Stimulated activated CD8-positive, alpha-beta memory T cell treated with anti-CD3 and anti-CD28 coated beads, Interleukin-7, amount 100 ng/mL, for 48 hours (primary cell): ENCODE measurements at regions not wholly inside any gene's neighbourhood (a gene's known extent, or its start where the extent isn't known, plus 50 kb on each side); places are given as distances from the start of the nearest gene placed in this dataset.
"Not testable (repeated sequence)": the region's sequence is repeated elsewhere in the genome, so short reads cannot be mapped to it uniquely, and the experiment has no call there.

Source experiments
- DNase-seq, 2 donors: peaks; one replicate each; pipeline ENCODE4 v3.0.0-alpha.2; 2020; ENCODE audit warnings: low read depth in 1 of 2; ENCODE audit errors: extremely low read depth in 1 of 2

DNA sequence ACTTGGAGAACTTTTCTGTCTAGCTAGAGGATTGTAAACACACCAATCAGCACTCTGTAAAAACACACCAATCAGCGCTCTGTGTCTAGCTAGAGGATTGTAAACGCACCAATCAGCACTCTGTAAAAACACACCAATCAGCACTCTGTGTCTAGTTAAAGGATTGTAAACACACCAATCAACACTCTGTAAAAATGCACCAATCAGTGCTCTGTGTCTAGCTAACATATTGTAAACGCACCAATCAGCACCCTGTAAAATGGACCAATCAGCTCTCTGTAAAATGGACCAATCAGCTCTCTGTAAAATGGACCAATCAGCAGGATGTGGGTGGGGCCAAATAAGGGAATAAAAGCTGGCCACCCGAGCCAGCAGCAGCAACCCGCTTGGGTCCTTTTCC is 91.1 kb upstream of the KRAS start:
- DNase-seq = not testable (repeated sequence)

GRCh38 chr12:25337916-25338315 is 87.2 kb upstream of the KRAS start:
- DNase-seq = no peak

DNA sequence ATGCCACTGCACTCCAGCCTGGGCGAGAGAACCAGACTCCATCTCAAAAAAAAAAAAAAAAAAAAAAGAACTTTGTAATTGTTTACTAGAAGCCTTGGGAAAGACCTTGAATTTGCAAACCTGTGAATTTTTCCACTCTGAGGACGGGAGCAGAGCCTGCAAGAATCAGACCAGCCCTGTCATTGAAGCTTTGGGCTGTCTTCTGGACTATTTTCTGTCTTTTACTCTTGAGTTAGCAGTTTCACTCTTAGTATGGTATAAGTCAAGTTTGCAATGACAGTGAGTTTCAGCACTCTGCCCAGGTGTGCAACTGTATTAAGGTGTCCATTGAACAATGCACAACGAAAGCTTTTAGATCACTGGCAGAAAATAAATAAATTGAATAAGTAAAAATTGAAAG is 81.4 kb upstream of the KRAS start:
- no peak for DNase-seq

GRCh38 chr12:25328072-25328712 is 77.5 kb upstream of the KRAS start:
- DNase-seq = no peak

DNA sequence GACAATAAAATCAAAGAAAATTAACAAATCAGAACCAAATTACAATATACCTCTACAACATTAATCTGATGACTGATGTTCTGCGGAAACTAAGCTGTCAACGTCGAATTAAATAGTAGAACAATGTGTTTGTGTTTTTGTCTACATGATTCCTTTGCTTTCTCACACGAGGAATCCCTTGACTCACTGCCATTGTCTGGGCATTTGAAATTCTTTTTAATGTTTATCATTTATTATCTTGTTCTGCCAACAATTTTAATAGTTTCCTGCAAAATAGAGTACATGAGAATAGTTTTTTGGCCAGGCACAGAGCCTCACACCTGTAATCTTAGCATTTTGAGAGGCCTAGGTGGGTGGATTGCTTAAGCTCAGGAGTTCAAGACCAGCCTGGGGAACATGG is 76.6 kb upstream of the KRAS start:
- DNase-seq = no peak

DNA sequence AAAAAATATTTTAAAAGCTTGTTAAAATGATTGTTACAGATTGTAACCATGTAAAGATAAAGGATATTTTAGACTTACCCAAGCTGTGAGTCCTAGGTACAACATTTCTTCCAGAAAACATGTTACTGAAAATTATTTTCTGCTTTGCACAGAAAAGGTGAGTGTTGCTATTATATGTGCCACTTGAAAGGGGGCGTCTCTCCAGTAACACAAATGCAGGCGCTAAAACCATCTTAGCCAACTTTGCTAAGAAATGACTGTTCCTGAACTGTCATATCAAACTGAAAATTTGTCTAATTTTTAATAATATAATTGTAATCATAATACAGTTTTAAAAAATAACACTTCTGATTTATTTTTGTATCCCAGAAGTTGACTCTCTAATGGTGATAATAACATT is 75.6 kb upstream of the KRAS start:
- DNase-seq = no peak

DNA sequence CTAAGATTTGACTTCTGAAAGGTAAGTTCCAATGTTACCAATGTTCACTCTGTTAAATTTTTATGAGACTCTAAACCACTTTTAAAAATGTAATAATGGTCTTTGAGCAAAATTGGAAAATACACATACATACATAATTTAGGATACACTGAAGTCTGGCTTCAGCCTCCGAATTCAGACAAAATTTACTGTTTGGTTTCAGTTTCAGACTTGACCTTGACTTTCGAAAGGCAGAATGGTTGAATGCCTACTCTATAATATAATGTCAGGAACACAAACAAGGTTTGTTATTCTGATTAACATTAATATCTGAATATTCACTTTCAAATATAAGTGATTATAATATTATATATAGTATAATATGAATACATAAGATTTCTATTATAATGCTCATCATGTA is 74.1 kb upstream of the KRAS start:
- DNase-seq = no peak

- no peak for DNase-seq
These were observed 72.9 kb upstream of the KRAS start for GRCh38 chr12:25323581-25323982.

DNA sequence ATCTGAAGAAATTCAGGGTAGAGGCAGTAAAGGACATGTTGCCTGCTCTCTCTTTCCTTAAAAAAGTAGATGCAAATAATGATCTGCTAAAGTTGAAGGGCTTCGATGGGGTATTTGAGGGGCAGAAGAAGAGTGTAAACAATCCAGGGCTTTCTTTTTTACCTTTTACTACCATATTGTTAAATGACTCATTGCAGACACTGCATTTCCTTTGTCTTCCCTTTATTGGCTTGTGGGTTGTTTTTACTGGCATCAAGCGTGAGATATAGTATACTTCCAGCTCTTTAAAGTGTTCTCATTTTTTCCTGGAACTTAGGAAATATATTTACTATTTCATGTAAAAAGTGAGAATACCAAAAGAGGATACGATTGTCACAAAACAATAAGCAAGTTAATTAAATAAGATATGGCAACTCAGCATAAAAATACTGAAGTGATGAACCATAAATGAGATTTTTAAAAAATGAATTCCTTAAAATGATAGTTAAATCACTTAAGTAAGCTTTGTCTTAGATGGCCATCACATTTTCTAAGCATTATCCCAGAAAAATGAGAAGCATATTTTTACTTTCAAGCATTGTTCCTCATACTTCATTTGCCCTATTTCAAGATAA is 72.3 kb upstream of the KRAS start:
- no peak for DNase-seq

DNA sequence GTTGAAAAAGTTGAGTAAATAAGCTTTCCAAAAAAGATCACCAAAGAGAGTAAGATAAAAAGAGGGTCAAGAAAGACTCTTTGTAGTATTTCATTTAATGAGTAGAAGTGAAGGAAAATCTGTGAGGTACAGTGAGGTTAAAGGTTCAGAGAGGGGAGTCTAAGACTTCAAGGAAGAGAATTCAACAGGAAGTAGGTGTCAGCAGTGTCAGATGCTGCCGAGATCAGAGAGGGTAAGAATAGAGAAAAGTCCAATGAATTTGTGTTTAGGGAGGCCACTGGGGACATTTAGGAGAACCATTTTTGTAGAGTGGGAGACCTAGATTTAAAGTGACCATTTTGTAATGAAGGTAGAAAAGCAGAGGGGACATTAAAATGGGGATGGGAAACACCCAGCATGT is 71.6 kb upstream of the KRAS start:
- DNase-seq = no peak

GRCh38 chr12:25321772-25322171 is 71.0 kb upstream of the KRAS start:
- no peak for DNase-seq

DNA sequence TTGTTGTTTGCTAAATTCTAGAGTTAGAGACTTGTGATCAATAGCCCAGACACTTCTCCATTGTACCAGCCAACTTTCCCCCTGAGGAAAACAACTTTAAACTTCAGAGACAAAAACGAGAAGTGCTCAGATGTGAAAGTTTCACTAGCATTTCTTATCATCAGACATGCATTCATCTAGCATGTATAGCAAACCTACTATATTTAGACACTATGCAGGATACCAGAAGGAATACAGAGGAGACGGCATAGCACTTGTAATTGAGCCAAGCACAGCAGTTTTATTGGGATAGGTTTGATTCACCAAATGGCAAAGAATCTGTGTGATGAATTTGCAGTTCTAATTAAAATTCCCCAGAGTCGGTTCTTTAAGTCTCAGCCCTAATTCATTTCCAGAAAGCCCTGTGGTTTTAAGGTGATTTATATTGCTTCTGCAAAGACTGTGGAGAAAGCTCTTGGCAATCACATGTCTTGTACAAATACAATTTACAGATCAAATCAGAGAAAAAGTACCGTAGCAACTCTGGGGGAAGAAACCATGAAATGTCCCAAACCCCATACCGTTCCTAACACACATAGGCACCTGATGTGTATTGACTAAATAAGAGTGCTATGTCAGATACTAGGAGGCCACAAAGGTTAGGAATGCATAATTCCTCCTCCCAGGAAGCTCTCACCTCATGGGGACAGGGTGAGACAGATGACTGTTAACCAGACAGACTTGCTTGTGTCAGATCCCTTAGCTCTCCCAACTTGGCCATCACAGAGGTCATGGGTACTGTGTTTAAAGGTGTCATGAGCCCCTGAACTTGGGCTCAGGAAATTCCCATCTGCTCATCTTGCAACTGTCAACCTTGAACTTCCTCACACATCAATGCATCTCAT is 69.6 kb upstream of the KRAS start:
- no peak for DNase-seq

GRCh38 chr12:25319233-25319984 is 68.7 kb upstream of the KRAS start:
- no peak for DNase-seq

DNA sequence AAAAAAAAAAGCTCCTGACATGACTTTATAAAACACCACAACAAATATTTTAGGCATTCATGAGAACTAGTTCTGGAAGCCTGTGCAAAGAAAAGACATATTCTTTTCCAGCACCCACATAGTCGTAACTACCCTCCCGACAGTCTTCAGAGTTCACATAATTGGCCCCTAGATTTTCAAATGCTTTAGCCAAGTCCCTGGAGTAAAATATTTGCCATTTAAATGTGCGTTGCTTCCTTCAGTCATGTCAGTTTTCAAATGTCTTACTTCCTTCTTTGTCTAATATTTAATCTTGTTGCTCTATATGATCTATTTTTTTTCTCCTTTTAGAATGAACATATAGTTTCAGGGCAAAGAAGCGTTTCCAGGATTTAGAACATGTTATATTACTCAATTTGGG is 66.8 kb upstream of the KRAS start:
- no peak for DNase-seq

GRCh38 chr12:25315388-25315787 is 64.7 kb upstream of the KRAS start:
- no peak for DNase-seq

GRCh38 chr12:25313266-25313990 is 62.7 kb upstream of the KRAS start:
- DNase-seq = not testable (repeated sequence)

- DNase-seq = no peak
These were observed 60.8 kb upstream of the KRAS start for GRCh38 chr12:25311506-25311905.

GRCh38 chr12:25310071-25310470 is 59.3 kb upstream of the KRAS start:
- DNase-seq = not testable (repeated sequence)

- no peak for DNase-seq
These were observed 58.0 kb upstream of the KRAS start for GRCh38 chr12:25308756-25309155.

DNA sequence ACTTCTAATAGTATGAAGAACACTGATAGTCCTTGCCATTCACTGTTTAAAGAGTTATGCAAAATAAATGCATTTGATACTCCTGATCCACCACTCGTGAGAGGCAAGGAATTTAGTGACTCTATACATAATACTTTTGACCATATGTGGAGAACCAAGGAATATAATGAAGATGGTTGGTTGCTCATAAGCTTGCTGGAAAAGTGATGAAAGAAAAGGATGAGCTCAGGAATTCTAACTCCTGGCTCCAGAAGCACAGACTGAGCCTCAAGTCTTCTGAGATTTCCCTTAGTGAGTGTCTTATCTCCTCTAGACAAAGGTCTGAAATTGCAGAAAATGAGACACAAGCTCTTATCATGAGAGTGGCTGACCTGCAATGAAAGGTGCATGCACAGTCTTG is 57.1 kb upstream of the KRAS start:
- DNase-seq = no peak

- no peak for DNase-seq
These were observed 51.1 kb upstream of the KRAS start for GRCh38 chr12:25301798-25302197.
